HepG2 (cell line): ENCODE measurements at regions not wholly inside any gene's neighbourhood (a gene's known extent, or its start where the extent isn't known, plus 50 kb on each side); places are given as distances from the start of the nearest gene placed in this dataset.

Experiments
- CENPT ChIP-seq: sonication (generic); formaldehyde crosslinking; IDR thresholded peaks from 2 replicates; pipeline ENCODE4 v1.8.0; 2022; ENCODE audit warnings: low read depth, mild to moderate bottlenecking, moderate library complexity, missing genetic modification reagents
- GABPB1 ChIP-seq: IDR thresholded peaks from 2 replicates; pipeline ENCODE4 v1.6.1; 2016; ENCODE audit warnings: mild to moderate bottlenecking, missing genetic modification reagents, moderate library complexity, missing compliant biosample characterization
- HBP1 ChIP-seq: IDR thresholded peaks from 2 replicates; pipeline ENCODE4 v1.6.1; 2016; ENCODE audit warnings: low read depth, control low read depth
- IRF9 ChIP-seq: sonication (generic); formaldehyde crosslinking; IDR thresholded peaks from 2 replicates; pipeline ENCODE4 v1.8.0; 2022; ENCODE audit warnings: missing genetic modification reagents, mild to moderate bottlenecking, borderline replicate concordance
- JDP2 ChIP-seq: sonication (generic); formaldehyde crosslinking; IDR thresholded peaks from 2 replicates; pipeline ENCODE4 v1.8.1; 2022; ENCODE audit warnings: missing genetic modification reagents, borderline replicate concordance
- KDM5A ChIP-seq: fragments of 200-600 bp; sonication (generic); IDR thresholded peaks from 2 replicates; pipeline ENCODE4 v1.7.0; 2018; ENCODE audit warnings: antibody characterized with exemption, mild to moderate bottlenecking, low read length, borderline replicate concordance
- MAFG ChIP-seq: sonication (generic); formaldehyde crosslinking; IDR thresholded peaks from 2 replicates; pipeline ENCODE4 v1.5.1; 2020; ENCODE audit warnings: mild to moderate bottlenecking, missing genetic modification reagents
- RFX5 ChIP-seq: IDR thresholded peaks from 2 replicates; pipeline ENCODE4 v1.6.1; 2011; ENCODE audit warnings: low read depth, low read length, improper control_type of control experiment
- SMAD1 ChIP-seq: sonication (generic); formaldehyde crosslinking; IDR thresholded peaks from 2 replicates; pipeline ENCODE4 v1.4.0; 2020; ENCODE audit warnings: missing genetic modification reagents, low read depth, mild to moderate bottlenecking, borderline replicate concordance
- TAF1 ChIP-seq: sonication (generic); formaldehyde crosslinking; IDR thresholded peaks from 2 replicates; pipeline ENCODE4 v1.4.0; 2020; ENCODE audit warnings: missing genetic modification reagents
- TCF12 ChIP-seq, 2 experiments: fragments of 450-650 bp in 1 of 2; sonication (generic) in 1 of 2; formaldehyde crosslinking in 1 of 2; IDR thresholded peaks; 2 replicates each; pipeline versions ENCODE4 v1.6.1 to v1.8.0; 2017 to 2022; ENCODE audit warnings: antibody characterized with exemption in 1 of 2, mild to moderate bottlenecking in 1 of 2, missing genetic modification reagents in 1 of 2, moderate library complexity in 1 of 2
- ZFP41 ChIP-seq: sonication (generic); formaldehyde crosslinking; IDR thresholded peaks from 2 replicates; pipeline ENCODE4 v1.4.0; 2020; ENCODE audit warnings: mild to moderate bottlenecking, missing genetic modification reagents, borderline replicate concordance
- ZNF546 ChIP-seq: sonication (generic); formaldehyde crosslinking; conservative IDR thresholded peaks from 2 replicates; pipeline ENCODE4 v1.8.1; 2023; ENCODE audit warnings: mild to moderate bottlenecking, missing genetic modification reagents
- ZNF766 ChIP-seq: sonication (generic); formaldehyde crosslinking; IDR thresholded peaks from 2 replicates; pipeline ENCODE4 v1.5.0; 2020; ENCODE audit warnings: missing genetic modification reagents, borderline replicate concordance
- TF ChIP-seq, protein P1 (sequence below): IDR thresholded peaks from 2 replicates; pipeline ENCODE4 v1.6.1; 2012; ENCODE audit warnings: low read depth, low read length, improper control_type of control experiment
- TF ChIP-seq, protein P2 (sequence below): sonication (generic); formaldehyde crosslinking; IDR thresholded peaks from 2 replicates; pipeline ENCODE4 v1.4.0; 2020; ENCODE audit warnings: low read depth, missing genetic modification reagents
- TF ChIP-seq, protein P3 (sequence below): sonication (generic); formaldehyde crosslinking; IDR thresholded peaks from 2 replicates; pipeline ENCODE4 v1.5.1; 2020; ENCODE audit warnings: missing genetic modification reagents, mild to moderate bottlenecking, borderline replicate concordance

- TF ChIP-seq, protein P1, sequence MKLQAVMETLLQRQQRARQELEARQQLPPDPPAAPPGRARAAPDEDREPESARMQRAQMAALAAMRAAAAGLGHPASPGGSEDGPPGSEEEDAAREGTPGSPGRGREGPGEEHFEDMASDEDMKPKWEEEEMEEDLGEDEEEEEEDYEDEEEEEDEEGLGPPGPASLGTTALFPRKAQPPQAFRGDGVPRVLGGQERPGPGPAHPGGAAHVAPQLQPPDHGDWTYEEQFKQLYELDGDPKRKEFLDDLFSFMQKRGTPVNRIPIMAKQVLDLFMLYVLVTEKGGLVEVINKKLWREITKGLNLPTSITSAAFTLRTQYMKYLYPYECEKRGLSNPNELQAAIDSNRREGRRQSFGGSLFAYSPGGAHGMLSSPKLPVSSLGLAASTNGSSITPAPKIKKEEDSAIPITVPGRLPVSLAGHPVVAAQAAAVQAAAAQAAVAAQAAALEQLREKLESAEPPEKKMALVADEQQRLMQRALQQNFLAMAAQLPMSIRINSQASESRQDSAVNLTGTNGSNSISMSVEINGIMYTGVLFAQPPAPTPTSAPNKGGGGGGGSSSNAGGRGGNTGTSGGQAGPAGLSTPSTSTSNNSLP: peak; percentile 88
- TF ChIP-seq IRF9 (CRISPR knock-in tag) (no peak; the same call in 1 of the 2 replicates), ZFP41 (CRISPR knock-in tag) (no peak), TAF1 (CRISPR knock-in tag) (no peak), ZNF766 (CRISPR knock-in tag) (peak; percentile 64; the same call in 1 of the 2 replicates), TCF12 (IDR thresholded peaks at IDR 0.05) (no peak), TCF12 (CRISPR knock-in tag; IDR thresholded peaks at IDR 0.05) (peak; percentile 81; the same call in 1 of the 2 replicates), JDP2 (CRISPR knock-in tag) (no peak), HBP1 (peak; percentile 81; the same call in 1 of the 2 replicates), ZNF546 (CRISPR knock-in tag) (0 out of 2 replicates have a peak, but pooled peaks have one; percentile 30), RFX5 (no peak), KDM5A (no peak), SMAD1 (CRISPR knock-in tag) (peak; percentile 25; the same call in 1 of the 2 replicates), CENPT (CRISPR knock-in tag) (no peak), MAFG (CRISPR knock-in tag) (no peak), GABPB1 (CRISPR knock-in tag) (no peak)
- TF ChIP-seq, protein P2, sequence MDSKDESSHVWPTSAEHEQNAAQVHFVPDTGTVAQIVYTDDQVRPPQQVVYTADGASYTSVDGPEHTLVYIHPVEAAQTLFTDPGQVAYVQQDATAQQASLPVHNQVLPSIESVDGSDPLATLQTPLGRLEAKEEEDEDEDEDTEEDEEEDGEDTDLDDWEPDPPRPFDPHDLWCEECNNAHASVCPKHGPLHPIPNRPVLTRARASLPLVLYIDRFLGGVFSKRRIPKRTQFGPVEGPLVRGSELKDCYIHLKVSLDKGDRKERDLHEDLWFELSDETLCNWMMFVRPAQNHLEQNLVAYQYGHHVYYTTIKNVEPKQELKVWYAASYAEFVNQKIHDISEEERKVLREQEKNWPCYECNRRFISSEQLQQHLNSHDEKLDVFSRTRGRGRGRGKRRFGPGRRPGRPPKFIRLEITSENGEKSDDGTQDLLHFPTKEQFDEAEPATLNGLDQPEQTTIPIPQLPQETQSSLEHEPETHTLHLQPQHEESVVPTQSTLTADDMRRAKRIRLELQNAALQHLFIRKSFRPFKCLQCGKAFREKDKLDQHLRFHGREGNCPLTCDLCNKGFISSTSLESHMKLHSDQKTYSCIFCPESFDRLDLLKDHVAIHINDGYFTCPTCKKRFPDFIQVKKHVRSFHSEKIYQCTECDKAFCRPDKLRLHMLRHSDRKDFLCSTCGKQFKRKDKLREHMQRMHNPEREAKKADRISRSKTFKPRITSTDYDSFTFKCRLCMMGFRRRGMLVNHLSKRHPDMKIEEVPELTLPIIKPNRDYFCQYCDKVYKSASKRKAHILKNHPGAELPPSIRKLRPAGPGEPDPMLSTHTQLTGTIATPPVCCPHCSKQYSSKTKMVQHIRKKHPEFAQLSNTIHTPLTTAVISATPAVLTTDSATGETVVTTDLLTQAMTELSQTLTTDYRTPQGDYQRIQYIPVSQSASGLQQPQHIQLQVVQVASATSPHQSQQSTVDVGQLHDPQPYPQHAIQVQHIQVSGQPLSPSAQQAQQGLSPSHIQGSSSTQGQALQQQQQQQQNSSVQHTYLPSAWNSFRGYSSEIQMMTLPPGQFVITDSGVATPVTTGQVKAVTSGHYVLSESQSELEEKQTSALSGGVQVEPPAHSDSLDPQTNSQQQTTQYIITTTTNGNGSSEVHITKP (CRISPR knock-in tag): peak; percentile 73; the same call in 1 of the 2 replicates
- TF ChIP-seq, protein P3, sequence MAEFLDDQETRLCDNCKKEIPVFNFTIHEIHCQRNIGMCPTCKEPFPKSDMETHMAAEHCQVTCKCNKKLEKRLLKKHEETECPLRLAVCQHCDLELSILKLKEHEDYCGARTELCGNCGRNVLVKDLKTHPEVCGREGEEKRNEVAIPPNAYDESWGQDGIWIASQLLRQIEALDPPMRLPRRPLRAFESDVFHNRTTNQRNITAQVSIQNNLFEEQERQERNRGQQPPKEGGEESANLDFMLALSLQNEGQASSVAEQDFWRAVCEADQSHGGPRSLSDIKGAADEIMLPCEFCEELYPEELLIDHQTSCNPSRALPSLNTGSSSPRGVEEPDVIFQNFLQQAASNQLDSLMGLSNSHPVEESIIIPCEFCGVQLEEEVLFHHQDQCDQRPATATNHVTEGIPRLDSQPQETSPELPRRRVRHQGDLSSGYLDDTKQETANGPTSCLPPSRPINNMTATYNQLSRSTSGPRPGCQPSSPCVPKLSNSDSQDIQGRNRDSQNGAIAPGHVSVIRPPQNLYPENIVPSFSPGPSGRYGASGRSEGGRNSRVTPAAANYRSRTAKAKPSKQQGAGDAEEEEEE (CRISPR knock-in tag): no peak
Measured at GRCh38 chr1:59214248-59215208, 82.4 kb upstream of the FGGY start (continued).
